ENCODE measurements at regions not wholly inside any gene's neighbourhood (a gene's known extent, or its start where the extent isn't known, plus 50 kb on each side); places are given as distances from the start of the nearest gene placed in this dataset.
"Not testable (repeated sequence)": the region's sequence is repeated elsewhere in the genome, so short reads cannot be mapped to it uniquely, and the experiment has no call there.

- peaks cover 2% of the 10 kb centered on the region for H3K9me3 Mint-ChIP-seq
- 77% methylated on average over 1 of the region's 1 CpG; no CpG with 5 or more reads in 1 of the 2 experiments for WGBS, 2 experiments (ENCODE audit: insufficient coverage in 1 of 2, insufficient read length in 1 of 2)
- H3K27ac Mint-ChIP-seq: no peak overlapping the region
- no peaks in the 10 kb centered on the region for H3K36me3 ChIP-seq (ENCODE audit: control insufficient read depth, insufficient read depth, low read length)
- peak overlapping the region; percentile 77 for H3K4me3 ChIP-seq (ENCODE audit: low read length)
- no peak overlapping the region for H3K27ac ChIP-seq (ENCODE audit: low read depth, low read length)
- no peaks in the 10 kb centered on the region for H3K27me3 Mint-ChIP-seq (ENCODE audit: insufficient read depth)
- no peak for TF ChIP-seq CTCF (conservative IDR thresholded peaks at IDR 0.05)
- peak overlapping the region; percentile 64 for H3K4me3 Mint-ChIP-seq
- H3K4me1 Mint-ChIP-seq: peaks cover 22% of the 10 kb centered on the region
- H3K27me3 ChIP-seq (ENCODE audit: control insufficient read depth, insufficient read depth, low read length, poor library complexity, severe bottlenecking): no peaks in the 10 kb centered on the region
- H3K9me3 ChIP-seq (ENCODE audit: control insufficient read depth, low read length): no peaks in the 10 kb centered on the region
- no peak for DNase-seq
- no peak overlapping the region for H3K9ac ChIP-seq (ENCODE audit: extremely low read depth, low read length, poor library complexity, severe bottlenecking)
- no peaks in the 10 kb centered on the region for H3K36me3 Mint-ChIP-seq (ENCODE audit: low read depth)
- peaks cover 4% of the 10 kb centered on the region for H3K4me1 ChIP-seq (ENCODE audit: control insufficient read depth, insufficient read depth, low read length)
These were observed 976.2 kb upstream of the LRFN5 start for GRCh38 chr14:40630471-40630870.

GRCh38 chr14:40629551-40630137 lies 977.0 kb upstream of the LRFN5 start:
- not testable (repeated sequence) for H3K36me3 Mint-ChIP-seq (ENCODE audit: low read depth); H3K9me3 ChIP-seq (ENCODE audit: control insufficient read depth, low read length); H3K36me3 ChIP-seq (ENCODE audit: control insufficient read depth, insufficient read depth, low read length); H3K9me3 Mint-ChIP-seq; H3K4me1 ChIP-seq (ENCODE audit: control insufficient read depth, insufficient read depth, low read length); H3K9ac ChIP-seq (ENCODE audit: extremely low read depth, low read length, poor library complexity, severe bottlenecking); H3K27ac ChIP-seq (ENCODE audit: low read depth, low read length); H3K27me3 ChIP-seq (ENCODE audit: control insufficient read depth, insufficient read depth, low read length, poor library complexity, severe bottlenecking); H3K27me3 Mint-ChIP-seq (ENCODE audit: insufficient read depth)
- Mint-ChIP-seq H3K4me3 (peak overlapping the region; percentile 64), H3K27ac (peak overlapping the region; percentile 82), H3K4me1 (peaks cover 18% of the 10 kb centered on the region)
- WGBS, 2 experiments (ENCODE audit: insufficient coverage in 1 of 2, insufficient read length in 1 of 2): 36 to 51% methylated on average over 18 to 31 of the region's 44 CpGs
- DNase-seq: peak; percentile 92
- H3K4me3 ChIP-seq (ENCODE audit: low read length): peak overlapping the region; percentile 77

- Mint-ChIP-seq H3K4me3 (peak overlapping the region; percentile 64), H3K36me3 (ENCODE audit: low read depth) (no peaks in the 10 kb centered on the region)
- 87 to 94% methylated on average over 2 to 3 of the region's 3 CpGs for WGBS, 2 experiments (ENCODE audit: insufficient coverage in 1 of 2, insufficient read length in 1 of 2)
These were observed 977.5 kb upstream of the LRFN5 start for GRCh38 chr14:40629144-40629543.

More at GRCh38 chr14:40629144-40629543, 977.5 kb upstream of the LRFN5 start:
- H3K27ac Mint-ChIP-seq: peak overlapping the region; percentile 81
- peak overlapping the region; percentile 48 for H3K4me3 ChIP-seq (ENCODE audit: low read length)
- no peaks in the 10 kb centered on the region for H3K27me3 Mint-ChIP-seq (ENCODE audit: insufficient read depth)
- H3K27me3 ChIP-seq (ENCODE audit: control insufficient read depth, insufficient read depth, low read length, poor library complexity, severe bottlenecking): no peaks in the 10 kb centered on the region
- no peak overlapping the region for H3K27ac ChIP-seq (ENCODE audit: low read depth, low read length)
- H3K36me3 ChIP-seq (ENCODE audit: control insufficient read depth, insufficient read depth, low read length): no peaks in the 10 kb centered on the region
- peak; percentile 43 for DNase-seq
- H3K4me1 Mint-ChIP-seq: peaks cover 18% of the 10 kb centered on the region
- peaks cover 3% of the 10 kb centered on the region for H3K9me3 ChIP-seq (ENCODE audit: control insufficient read depth, low read length)
- peaks cover 2% of the 10 kb centered on the region for H3K9me3 Mint-ChIP-seq
- TF ChIP-seq CTCF (conservative IDR thresholded peaks at IDR 0.05): no peak
- H3K9ac ChIP-seq (ENCODE audit: extremely low read depth, low read length, poor library complexity, severe bottlenecking): no peak overlapping the region
- peaks cover 4% of the 10 kb centered on the region for H3K4me1 ChIP-seq (ENCODE audit: control insufficient read depth, insufficient read depth, low read length)
